ENCODE measurements at regions not wholly inside any gene's neighbourhood (a gene's known extent, or its start where the extent isn't known, plus 50 kb on each side); places are given as distances from the start of the nearest gene placed in this dataset.
"Not testable (repeated sequence)": the region's sequence is repeated elsewhere in the genome, so short reads cannot be mapped to it uniquely, and the experiment has no call there.

- DNase-seq: no peak
These were observed 51.8 kb upstream of the ZSWIM5 start for GRCh38 chr1:45258059-45258650.

GRCh38 chr1:45259053-45259452 is 52.6 kb upstream of the ZSWIM5 start:
- no peak for DNase-seq

- no peak for DNase-seq
These were observed 53.8 kb upstream of the ZSWIM5 start for GRCh38 chr1:45260244-45260643.

- DNase-seq: no peak
These were observed 56.7 kb upstream of the ZSWIM5 start for GRCh38 chr1:45263132-45263531.

GRCh38 chr1:45265244-45265643 is 58.8 kb upstream of the ZSWIM5 start:
- DNase-seq: no peak

GRCh38 chr1:45266151-45266801 is 59.9 kb upstream of the ZSWIM5 start:
- peak; percentile 71 to 86 for DNase-seq

GRCh38 chr1:45268310-45268709 is 58.4 kb upstream of the HPDL start:
- DNase-seq: not testable (repeated sequence)

- not testable (repeated sequence) for DNase-seq
These were observed 54.4 kb upstream of the HPDL start for GRCh38 chr1:45272267-45272666.

GRCh38 chr1:45272913-45273371 is 53.8 kb upstream of the HPDL start:
- no peak for DNase-seq

- no peak for DNase-seq
These were observed 51.6 kb upstream of the HPDL start for GRCh38 chr1:45275054-45275453.

Data from SHP77 (cell line).